Left lobe of liver (tissue), 2 donors: ENCODE measurements at regions not wholly inside any gene's neighbourhood (a gene's known extent, or its start where the extent isn't known, plus 50 kb on each side); places are given as distances from the start of the nearest gene placed in this dataset.
A peak's percentile ranks its signal among the peaks of the same experiment; 100 is the strongest.
"Not testable (repeated sequence)": the region's sequence is repeated elsewhere in the genome, so short reads cannot be mapped to it uniquely, and the experiment has no call there.

Source experiments
- ATAC-seq: fragments of 200-7000 bp; cut with Tn5 transposase; one replicate; pipeline ENCODE4 v1.9.1; 2020; ENCODE audit warnings: mild to moderate bottlenecking, moderate library complexity
- DNase-seq: peaks from one replicate; pipeline ENCODE4 v3.0.0-alpha.2; 2020; ENCODE audit warnings: low spot score
- donor health status: DM: no; HTN: no; CAD: no; lungs with moderate emphysema.
- donor health status: DM: no; HTN: yes; CAD: no.

DNA sequence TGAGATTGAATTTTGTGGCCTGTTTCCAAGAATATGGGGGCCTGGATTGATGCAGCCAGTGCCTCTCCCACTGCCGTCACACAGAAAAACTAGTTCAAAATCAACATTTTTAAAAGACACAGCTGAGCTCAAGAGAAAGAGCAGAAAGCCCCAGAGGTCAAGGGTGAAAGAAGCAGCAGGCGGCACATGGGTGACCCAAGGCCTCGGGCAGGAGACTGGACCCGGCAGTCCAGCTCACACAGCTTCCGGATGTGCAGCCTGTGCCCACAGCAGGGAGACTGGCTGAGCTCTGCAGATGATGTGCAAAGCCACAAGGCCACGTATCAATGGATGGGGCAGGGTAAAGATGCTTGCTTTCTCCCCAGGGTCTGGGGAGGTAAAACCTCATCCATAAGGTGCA is 50.4 kb upstream of the RNF32 start:
- DNase-seq (no peak), ATAC-seq (peak; percentile 73)

DNA sequence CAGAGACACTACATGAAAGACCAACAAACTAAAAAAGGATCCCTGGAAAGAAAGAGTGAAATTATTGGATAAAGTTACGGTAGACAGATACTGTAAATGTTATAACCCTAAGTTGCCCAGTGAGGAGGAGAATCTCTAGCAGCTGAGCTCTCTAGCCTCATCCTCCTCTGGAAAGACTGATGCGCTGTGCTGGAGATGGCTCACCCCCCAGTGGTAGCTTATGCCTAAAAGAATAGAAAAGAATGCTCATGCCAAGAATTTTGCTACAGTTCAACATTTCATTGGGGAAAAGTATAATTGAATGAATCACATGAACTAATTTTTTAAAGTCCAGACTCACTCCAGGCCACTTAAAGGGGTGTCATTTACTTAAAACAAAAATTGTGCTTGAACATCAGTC is 50.8 kb upstream of the RNF32 start:
- no peak for ATAC-seq
- DNase-seq: no peak

DNA sequence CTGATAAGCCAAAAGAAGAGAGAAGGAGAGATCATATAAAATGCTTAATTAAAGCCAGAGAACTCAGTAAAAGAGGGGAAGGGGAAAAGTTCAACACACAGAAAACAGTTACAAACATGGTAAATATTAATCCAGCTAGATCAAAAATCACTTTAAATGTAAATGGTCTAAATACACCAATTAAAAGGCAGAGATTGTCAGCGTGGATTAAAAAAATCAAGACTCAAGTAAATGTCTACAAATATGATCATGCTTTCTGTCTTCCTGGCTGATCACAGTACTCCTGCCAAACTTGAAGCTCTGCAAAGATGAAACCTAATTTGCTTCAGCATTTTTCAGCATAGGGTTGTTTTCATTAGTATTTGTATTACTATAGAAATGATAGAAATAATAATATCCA is 54.6 kb upstream of the RNF32 start:
- ATAC-seq: no peak
- no peak for DNase-seq

DNA sequence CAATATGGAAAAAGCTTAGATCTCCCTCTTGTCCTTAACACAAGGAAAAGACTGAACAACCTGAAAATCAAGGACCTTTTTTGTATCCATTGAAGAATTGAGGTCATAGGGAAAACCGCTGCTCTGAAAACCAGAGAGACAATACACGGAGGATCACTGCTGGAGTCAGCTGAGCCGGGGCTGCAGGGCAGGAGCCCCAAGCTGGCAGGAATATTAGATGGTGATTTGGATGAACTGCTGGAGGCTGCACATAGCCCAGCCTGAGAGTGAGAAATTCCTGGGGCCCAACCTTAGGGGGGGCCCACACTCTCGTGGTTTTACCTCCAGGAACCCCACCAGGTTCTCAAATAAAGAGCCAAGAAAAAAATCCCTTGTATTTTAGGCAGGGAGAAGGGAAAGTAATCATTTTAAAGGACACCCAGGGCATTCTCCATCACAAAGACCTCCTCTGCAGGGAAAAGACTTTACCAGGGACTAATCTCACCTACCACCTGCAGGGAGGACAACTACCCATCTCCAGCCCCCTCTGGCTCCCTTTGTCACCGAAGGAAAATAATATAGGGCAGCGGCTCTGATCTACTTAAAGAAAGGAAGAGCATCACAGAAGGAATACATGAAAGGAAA is 55.4 kb upstream of the RNF32 start:
- DNase-seq (no peak), ATAC-seq (no peak)

DNA sequence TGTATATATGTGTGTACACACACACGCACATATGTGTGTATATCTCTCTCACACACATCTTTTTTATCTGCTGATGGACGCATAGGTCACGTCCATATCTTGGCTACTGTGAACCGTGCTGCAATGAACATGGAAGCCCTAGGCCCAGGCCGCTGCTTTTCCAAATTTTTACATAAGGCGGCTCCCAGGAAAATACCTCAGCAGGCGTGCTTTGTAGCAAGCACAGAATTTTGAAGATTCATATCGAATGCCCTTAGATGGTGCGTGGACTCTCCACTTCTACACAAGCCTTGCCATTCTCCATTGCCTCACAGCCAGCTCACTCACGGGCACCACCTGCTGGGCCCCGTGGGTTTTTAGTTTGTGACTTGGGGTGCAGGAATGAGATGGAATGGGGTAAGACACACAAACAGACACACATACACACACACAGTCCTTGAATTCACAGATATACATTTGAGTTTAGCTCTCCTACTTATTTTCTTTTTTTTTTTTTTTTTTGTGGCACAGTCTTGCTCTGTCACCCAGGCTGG is 57.9 kb upstream of the RNF32 start:
- ATAC-seq (no peak), DNase-seq (no peak)

DNA sequence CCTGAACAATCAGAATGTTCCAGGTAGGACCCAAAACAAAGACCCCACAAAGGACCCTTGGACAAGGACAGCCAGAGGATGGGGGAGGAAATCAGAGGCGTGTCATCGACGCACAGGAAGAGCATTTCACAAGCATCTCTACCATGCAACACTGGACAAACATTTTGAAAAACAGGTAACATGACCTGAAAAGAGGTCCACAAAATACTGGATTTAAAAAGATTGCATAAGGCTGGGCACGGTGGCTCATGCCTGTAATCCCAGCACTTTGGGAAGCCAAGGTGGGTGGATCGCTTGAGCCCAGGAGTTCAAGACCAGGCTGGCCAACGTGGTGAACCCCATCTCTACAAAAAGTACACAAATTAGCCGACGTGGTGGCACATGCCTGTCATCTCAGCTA is 60.5 kb upstream of the RNF32 start:
- DNase-seq: no peak
- ATAC-seq: peak; percentile 76

DNA sequence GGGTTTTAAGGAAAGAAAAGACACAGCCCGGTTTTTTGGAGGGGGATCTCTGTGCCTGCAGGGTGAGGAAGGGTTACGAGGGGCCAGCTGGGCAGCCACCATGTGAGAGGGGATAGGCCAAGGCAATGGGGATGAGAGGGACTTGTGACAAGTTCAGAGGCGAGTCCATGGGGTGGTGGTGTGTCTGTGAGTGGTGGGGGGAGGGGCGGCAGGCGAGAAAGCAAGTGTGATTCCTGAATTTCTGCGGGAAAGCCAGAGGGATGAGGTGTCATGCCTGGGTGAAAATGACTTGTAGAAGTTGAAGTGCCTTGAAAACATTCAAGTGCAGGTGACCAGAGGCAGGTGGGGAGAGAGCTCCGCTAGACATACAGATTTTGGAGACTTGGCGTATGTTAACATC is 61.0 kb upstream of the RNF32 start:
- peak; percentile 10 for ATAC-seq

DNA sequence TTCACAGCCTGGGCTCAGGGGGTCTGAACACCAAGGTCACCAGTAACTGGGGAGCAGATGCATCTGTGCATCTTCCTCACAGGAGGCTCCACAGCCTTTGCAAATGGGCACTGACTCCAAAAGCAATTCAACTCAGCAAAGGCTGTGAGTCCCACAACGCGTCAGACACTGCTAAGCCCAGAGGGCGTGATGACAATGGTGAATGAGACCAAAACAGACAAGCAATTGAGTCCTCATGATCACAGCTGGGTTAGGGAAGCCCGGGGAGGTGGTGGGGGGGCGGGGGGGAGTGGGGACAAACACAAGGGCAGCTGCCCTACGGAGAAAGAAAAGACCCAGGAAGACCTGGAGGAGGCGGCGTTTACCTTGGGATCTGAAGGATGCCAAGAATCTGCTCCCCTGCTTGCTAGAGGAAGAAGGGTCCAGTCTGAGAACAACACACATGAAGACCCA is 61.6 kb upstream of the RNF32 start:
- ATAC-seq: no peak

More for the DNA sequence above, 61.0 kb upstream of the RNF32 start:
- DNase-seq: no peak

DNA sequence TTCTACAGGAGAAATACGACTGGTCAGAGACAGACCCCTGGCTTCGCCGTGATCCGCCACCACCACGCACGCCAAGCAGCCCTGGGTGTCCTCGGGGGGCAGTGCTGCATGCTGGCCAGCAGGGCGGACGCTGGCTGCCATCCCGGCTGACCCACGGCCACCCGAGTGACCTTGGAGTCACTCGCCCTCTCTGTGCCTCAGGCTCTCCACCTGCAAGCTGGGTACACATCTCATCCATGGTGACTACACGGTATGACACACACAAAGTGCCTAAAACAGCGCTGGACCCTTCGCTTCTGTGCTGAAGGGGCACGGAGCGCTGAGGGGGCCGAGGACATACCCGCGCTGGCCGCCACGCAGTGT is 62.0 kb upstream of the RNF32 start:
- ATAC-seq (no peak), DNase-seq (no peak)

More for the DNA sequence above, 61.6 kb upstream of the RNF32 start:
- DNase-seq: no peak

DNA sequence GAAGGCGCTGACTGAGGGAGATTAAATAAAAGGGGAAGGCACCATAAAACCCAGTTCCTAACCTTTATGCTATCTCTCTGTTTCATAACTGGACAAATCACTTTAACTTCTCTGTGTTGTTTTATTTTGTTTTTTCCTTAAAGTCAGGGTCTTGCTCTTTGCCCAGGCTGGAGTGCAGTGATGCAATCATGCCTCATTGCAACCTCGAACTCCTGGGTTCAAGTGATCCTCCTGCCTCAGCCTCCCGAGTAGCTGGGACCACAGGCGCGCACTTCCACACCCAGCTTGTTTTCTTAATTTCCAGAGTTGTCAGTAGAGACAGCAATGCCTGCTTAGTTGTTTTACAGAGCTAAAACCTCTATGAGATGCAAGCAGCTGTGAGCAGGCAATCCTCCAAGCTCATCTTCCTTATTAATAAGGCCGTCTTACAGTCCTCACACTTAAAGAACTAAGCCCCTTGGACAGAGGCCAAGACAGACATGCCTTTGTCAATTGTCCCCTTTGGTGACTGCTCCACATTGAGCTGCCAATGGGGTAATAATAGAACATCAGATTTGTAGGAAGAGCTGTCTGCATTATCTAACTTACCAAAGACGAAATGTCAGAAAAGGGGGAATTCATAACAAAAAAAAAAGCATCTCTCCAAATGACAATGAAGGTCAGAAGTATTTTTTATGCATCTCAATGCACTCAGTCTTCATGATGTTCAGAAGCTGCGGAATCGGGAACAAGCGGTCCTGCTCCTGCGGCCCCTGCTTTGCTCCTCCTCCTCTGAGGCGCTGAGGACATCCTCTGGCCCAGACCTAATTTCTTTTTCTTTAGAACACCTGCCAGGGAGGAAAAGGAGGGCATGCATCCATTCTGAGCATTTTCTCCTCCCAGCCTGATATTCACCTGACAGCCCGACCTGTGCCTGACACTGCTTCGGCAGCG is 62.7 kb upstream of the RNF32 start:
- ATAC-seq (no peak), DNase-seq (no peak)

DNA sequence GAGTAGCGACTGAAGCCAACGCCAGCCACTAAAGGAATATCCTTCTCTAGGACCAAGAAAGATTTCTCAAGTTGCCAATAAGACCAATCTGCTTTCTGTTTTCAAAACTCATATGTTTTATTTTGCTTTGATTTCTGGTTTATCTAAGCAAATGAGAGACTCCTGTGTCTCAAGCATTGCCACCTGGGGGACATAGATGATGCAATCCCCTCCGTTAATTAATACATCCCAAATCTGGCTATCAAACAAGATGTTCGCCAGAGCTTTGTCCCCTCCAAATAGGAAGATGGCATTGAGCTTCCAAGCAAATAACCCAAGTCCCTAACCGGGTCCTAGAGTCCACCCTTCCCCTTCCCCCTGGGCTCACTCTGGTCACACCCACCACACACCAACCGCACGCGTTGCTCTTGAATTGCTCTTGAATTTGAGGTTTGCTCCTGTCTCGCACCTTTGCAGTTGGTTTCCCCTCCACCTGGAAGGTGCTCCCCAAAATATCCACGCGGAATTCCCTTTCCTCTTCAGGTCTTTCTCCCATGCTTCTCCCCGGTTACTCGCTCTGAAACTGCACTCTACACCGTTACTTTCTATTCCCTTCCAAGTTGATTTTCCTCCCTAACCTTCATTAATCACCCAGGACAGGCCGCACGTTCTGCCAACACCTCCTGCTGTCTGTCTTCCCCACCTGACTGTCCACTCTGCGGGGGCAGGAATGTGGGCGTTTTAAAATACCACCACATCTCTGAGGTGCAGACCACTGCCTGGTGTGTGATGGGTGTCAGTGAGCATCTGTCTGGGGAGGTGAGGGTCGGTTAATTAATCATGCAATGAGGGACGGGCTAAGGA is 64.1 kb upstream of the RNF32 start:
- DNase-seq (no peak), ATAC-seq (no peak)

DNA sequence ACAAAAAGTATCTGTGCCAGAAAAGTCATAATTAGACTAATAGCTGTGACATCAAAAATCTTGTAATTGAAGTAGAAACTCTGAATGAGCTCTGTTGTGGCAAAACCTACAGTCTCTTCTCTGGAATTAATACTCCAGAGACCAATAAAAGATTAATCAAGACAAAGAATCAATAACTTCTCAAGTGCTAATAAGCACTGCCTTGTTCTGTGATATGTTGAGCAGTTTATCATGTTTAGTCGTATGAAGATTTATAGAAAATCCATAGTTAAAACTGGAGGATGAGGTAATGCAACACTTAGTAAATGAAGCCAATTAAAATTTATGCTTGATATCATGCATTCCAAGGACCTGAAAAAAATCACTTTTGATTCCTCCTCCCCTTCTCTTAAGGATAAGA is 72.3 kb upstream of the RNF32 start:
- ATAC-seq (no peak), DNase-seq (no peak)

DNA sequence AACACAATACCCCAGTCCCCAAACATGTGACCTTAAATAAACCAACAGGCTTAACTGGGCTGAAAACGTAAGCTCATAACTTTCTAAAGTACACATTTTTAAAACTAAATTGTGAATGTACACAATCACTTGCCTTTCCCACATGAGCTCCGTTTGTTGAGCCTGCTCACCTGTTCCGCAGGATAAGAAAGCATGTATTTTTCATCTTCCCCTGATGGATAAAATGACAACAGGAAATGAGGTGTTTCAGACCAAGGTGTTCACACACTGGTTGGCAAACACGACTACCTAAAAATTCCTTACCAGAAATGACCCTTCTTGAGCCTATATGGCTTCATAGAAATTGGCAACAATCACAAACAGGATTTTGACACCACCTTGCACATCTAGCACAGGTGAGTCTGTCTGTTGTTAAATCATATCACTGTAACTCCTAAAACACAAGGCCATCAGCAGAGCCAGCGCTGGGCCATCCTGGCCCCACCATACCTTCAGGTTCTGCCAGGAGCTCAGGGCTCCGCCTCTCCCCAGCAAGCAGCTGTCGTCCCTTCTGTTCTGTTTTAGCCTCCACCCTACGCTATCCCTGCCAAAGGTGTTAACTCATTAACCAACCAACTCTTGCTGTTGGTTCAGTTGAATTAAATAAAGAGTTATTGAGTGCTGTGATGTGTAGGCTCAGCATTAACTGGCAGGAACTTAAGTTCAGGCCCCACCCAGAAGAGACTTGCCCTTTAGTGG is 73.6 kb upstream of the RNF32 start:
- ATAC-seq: peak; percentile 94
- DNase-seq: no peak

DNA sequence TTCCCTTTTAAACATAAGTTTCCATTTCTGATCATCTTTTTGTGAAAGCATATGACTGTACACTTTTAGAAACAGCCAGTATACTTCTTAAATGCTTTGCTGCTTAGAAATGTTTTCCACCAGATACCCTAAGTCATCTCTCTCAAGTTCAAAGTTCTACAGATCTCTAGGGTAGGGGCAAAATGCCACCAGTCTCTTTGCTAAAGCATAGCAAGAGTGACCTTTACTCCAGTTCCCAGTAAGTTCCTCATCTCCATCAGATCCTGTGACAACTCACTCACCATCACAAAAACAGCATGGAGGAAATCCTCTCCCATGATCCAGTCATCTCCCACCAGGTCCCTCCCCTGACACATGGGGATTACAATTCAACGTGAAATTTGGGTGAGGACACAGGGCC is 75.6 kb upstream of the RNF32 start:
- ATAC-seq: peak; percentile 50
- not testable (repeated sequence) for DNase-seq

DNA sequence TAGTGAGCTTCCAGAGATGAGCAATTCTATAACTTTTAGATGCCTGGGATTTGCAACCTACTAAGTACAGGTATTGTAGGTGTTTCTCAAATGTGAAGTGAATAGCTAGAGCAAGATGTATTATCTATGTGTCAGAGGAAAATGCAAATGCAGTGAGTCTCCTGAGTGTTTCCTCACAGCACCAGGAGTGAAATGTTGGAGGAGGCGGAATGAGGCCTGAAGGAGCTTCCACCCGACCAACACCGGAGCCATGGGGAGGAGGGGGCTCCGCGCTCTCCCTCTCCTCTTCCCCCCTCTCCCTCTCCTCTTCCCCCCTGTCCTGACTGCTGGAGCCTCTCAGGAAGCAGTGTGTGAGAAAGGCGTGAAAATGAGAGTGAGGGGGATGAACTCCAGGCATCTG is 79.9 kb upstream of the RNF32 start:
- DNase-seq: no peak

DNA sequence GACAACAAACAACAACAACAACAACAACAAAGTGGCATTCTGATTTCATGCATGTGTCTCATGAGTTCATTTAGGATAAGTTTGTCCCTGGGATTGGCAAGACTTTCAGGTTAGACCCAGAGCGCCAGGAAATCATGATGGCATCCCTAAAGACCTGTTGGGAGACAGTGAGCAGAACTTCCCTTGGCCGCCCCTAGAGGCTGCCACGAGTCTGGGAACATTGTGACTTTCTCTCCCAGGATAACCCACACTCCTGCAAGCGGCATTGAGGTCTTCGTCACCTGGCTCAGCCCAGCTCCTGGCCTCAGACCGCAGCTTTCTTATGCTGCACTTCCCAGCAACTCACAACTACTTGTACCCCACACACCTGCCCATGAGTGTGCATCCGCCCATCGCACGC is 80.5 kb upstream of the RNF32 start:
- DNase-seq (no peak), ATAC-seq (peak; percentile 55)

More for the DNA sequence above, 79.9 kb upstream of the RNF32 start:
- ATAC-seq: no peak

DNA sequence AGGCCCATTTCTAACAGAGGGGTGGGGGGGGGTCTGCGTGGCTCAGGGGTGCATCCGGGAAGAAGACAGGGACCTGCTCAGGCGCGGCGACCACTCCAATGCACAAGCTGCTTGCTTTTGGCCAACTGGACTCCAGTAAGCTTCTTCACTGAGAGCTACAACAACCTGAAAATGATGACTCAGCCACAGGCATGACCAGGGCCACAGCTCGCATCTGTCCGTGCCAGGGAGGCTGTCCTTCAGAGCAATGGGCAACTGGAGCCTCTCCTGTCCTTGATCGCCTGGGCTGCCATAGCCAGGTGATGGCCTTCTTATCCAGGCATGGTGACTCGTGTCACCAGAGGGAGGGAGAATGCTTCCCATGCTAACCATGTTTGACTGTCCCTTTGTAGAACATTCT is 81.6 kb upstream of the RNF32 start:
- DNase-seq: no peak
- ATAC-seq: no peak

DNA sequence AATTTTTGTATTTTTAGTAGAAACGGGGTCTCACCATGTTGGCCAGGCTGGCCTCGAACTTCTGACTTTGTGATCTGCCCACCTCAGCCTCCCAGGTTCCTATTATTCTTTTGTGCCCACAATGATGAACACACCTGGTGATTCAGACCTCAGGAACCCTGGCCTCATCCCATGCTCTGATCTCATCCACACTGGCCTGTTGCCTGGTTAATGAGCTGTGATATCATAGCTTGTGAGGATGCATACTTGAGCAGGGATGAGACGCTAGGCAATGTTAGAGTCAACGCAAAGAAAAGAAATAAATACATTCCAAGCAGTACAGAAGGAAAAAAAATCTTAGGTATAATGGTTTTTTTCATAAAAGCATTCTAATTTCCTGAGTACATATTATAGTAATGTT is 82.4 kb upstream of the RNF32 start:
- no peak for DNase-seq
- no peak for ATAC-seq

DNA sequence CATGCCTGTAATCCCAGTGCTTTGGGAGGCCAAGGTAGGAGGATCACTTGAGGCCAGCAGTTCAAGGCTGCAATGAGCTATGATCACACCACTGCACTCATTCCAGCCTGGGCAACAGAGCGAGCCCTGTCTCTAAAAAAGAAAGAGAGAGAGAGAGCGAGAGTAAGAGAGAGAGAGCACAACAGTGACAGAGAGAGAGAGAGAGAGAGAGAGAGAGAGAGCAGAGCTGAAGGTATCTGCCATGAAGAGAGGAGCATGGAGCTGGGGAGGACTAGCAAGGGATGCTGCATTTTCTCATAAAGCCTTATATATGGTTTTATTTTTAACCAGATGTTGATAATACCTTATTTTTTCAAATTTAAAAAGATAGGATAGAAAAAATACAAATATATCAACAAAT is 84.5 kb upstream of the RNF32 start:
- ATAC-seq: no peak
- DNase-seq: no peak

DNA sequence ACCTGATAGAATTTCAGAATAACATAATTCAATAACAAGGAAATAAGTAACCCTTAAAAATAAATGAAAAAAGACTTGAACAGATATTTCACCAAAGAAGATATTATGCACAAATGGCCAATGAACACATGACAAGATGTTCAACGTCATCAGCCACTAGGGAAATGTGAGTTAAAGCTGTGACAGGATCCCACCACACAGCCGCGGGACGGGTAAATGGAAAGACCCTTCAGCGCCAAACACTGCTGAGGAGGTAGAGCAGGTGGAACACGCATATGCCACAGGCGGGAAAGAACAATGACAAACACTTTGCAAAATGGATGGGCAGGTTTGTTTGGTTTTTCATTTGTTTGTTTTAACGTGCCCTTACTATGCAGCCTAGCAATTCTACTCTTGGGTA is 86.1 kb upstream of the RNF32 start:
- ATAC-seq: no peak
- DNase-seq: no peak

DNA sequence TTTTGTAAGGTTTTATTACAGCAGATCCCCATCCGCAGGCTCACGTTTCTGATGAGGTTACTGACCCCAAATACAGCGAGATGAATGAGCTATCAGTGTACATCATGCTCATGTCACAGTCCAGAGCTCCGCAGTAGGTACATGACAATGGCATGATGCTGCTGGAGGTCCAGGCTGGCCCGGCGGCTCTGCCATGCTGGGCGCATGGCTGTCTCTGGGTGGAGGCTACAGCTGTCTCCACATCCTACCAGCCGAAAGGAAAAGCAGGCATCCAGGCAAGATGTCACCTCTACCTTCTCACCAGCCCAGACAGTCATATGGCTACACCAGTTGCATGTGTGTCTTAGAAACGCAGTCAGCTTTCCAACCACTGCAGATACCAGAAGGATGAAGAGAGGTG is 90.9 kb upstream of the RNF32 start:
- ATAC-seq: no peak
- DNase-seq: no peak
